ENCODE measurements at regions not wholly inside any gene's neighbourhood (a gene's known extent, or its start where the extent isn't known, plus 50 kb on each side); places are given as distances from the start of the nearest gene placed in this dataset.

GRCh38 chr4:128456171-128456570 is 168.6 kb upstream of the PGRMC2 start:
- no peak for DNase-seq (ENCODE audit: extremely low spot score, unreplicated experiment)
- Mint-ChIP-seq H3K4me3 (no peak overlapping the region), H3K4me1 (ENCODE audit: unreplicated experiment) (peaks cover 16% of the 10 kb centered on the region), H3K27me3 (peaks cover 9% of the 10 kb centered on the region), H3K27ac (no peak overlapping the region), H3K9me3 (no peaks in the 10 kb centered on the region), H3K36me3 (no peaks in the 10 kb centered on the region)
- no peak for TF ChIP-seq CTCF (conservative IDR thresholded peaks at IDR 0.05)

DNA sequence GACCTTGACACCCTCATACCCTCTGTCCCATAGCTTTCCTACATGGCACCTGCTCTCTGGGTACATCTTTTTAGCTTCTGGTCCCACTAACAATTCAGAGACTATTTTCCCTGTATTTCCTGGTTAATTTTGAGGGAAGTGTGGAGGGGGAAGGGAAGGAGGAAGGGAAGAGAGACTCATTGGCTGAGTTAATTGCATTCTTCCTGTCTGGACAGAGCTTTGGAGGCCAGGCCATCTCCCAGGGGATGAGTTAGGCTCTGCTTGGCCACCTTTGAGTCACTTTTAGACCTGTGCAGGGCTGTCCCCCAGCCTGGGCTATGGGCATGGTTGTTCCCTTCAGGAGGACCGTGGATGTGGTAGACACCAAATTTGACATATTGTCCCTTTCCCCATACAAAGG is 167.9 kb upstream of the PGRMC2 start:
- no peak for DNase-seq (ENCODE audit: extremely low spot score, unreplicated experiment)
- Mint-ChIP-seq H3K4me3 (no peak overlapping the region), H3K27ac (no peak overlapping the region), H3K36me3 (no peaks in the 10 kb centered on the region), H3K27me3 (peaks cover 9% of the 10 kb centered on the region), H3K4me1 (ENCODE audit: unreplicated experiment) (peaks cover 16% of the 10 kb centered on the region), H3K9me3 (no peaks in the 10 kb centered on the region)
- TF ChIP-seq CTCF (conservative IDR thresholded peaks at IDR 0.05): no peak

DNA sequence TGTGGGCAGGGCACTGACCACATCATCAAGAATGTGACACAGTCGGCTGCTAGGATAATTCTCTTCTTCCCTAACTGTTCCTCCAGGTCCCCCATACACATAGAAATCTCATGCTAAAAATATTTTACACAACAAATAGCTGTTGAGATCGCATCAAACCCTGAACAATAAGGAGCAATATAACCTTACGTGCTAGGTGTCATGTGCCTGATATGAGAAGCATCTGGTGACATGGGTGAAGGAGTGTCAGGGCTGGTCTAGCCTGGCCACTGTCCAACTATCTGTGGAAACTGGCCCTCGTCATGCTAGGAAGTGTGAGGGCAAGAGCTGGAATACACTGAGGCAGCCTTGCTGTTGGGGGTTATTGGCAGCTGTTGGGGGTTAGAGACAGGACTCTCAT is 167.3 kb upstream of the PGRMC2 start:
- H3K4me3 Mint-ChIP-seq: no peak overlapping the region
- peaks cover 16% of the 10 kb centered on the region for H3K4me1 Mint-ChIP-seq (ENCODE audit: unreplicated experiment)
- DNase-seq (ENCODE audit: extremely low spot score, unreplicated experiment): no peak
- H3K9me3 Mint-ChIP-seq: no peaks in the 10 kb centered on the region
- no peak for TF ChIP-seq CTCF (conservative IDR thresholded peaks at IDR 0.05)
- no peaks in the 10 kb centered on the region for H3K36me3 Mint-ChIP-seq
- H3K27me3 Mint-ChIP-seq: peaks cover 9% of the 10 kb centered on the region
- no peak overlapping the region for H3K27ac Mint-ChIP-seq

GRCh38 chr4:128454281-128454871 is 166.8 kb upstream of the PGRMC2 start:
- peaks cover 6% of the 10 kb centered on the region for H3K27me3 Mint-ChIP-seq
- H3K4me1 Mint-ChIP-seq (ENCODE audit: unreplicated experiment): peaks cover 11% of the 10 kb centered on the region
- H3K9me3 Mint-ChIP-seq: no peaks in the 10 kb centered on the region
- peak; percentile 78 for DNase-seq (ENCODE audit: extremely low spot score, unreplicated experiment)
- H3K36me3 Mint-ChIP-seq: no peaks in the 10 kb centered on the region
- H3K4me3 Mint-ChIP-seq: no peak overlapping the region
- H3K27ac Mint-ChIP-seq: no peak overlapping the region
- TF ChIP-seq CTCF (conservative IDR thresholded peaks at IDR 0.05): peak; percentile 84

GRCh38 chr4:128452415-128452814 is 164.8 kb upstream of the PGRMC2 start:
- Mint-ChIP-seq H3K4me1 (ENCODE audit: unreplicated experiment) (peaks cover 11% of the 10 kb centered on the region), H3K9me3 (no peaks in the 10 kb centered on the region), H3K36me3 (no peaks in the 10 kb centered on the region), H3K27me3 (peaks cover 6% of the 10 kb centered on the region), H3K27ac (no peak overlapping the region), H3K4me3 (no peak overlapping the region)
- no peak for TF ChIP-seq CTCF (conservative IDR thresholded peaks at IDR 0.05)
- no peak for DNase-seq (ENCODE audit: extremely low spot score, unreplicated experiment)

All from type B pancreatic cell (in vitro differentiated cells).